NB4 (cell line): ENCODE measurements at regions not wholly inside any gene's neighbourhood (a gene's known extent, or its start where the extent isn't known, plus 50 kb on each side); places are given as distances from the start of the nearest gene placed in this dataset.

Source experiments
- CTCF ChIP-seq: IDR thresholded peaks from one replicate; pipeline ENCODE4 v1.5.1; 2012; ENCODE audit warnings: low read depth, low read length
- MAX ChIP-seq: IDR thresholded peaks from 2 replicates; pipeline ENCODE4 v1.6.1; 2011; ENCODE audit warnings: low read depth, low read length
- MYC ChIP-seq: IDR thresholded peaks from 2 replicates; pipeline ENCODE4 v1.6.1; 2011; ENCODE audit warnings: low read depth, low read length
- POLR2A ChIP-seq: IDR thresholded peaks from 2 replicates; pipeline ENCODE4 v1.6.1; 2011; ENCODE audit warnings: mild to moderate bottlenecking; ENCODE audit not compliant: insufficient read length; ENCODE audit errors: extremely low read depth

GRCh38 chr1:245054507-245055270 lies 100.1 kb upstream of the KIF26B start:
- TF ChIP-seq MAX (no peak), CTCF (no peak), POLR2A (no peak), MYC (no peak)
